ENCODE measurements at regions not wholly inside any gene's neighbourhood (a gene's known extent, or its start where the extent isn't known, plus 50 kb on each side); places are given as distances from the start of the nearest gene placed in this dataset.

GRCh38 chr1:67991546-67991945 lies 58.9 kb downstream of the DIRAS3 start:
- no peak for DNase-seq

DNA sequence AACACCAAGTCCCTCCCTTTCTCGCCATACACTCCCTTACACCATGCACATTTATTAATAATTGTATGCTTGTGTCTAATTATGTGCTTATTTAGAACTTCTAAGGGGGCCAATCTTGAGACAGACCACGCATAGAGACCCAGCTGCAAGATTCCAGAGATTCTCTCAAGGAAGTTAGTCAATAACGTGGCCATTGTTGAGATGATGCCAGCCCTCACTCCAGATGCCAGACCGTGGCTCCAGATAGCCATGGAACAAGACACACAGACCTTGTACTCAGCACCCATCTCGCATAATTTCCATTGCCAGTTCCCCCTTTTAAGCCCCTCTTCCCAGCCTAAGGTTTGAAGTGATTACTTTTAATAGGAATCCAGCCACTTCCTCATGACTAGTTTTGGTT lies 62.4 kb downstream of the DIRAS3 start:
- DNase-seq: no peak

GRCh38 chr1:67987046-67987799 lies 63.2 kb downstream of the DIRAS3 start:
- peak; percentile 1 for DNase-seq

- no peak for DNase-seq
Measured at GRCh38 chr1:67983867-67984266, 66.6 kb downstream of the DIRAS3 start.

DNA sequence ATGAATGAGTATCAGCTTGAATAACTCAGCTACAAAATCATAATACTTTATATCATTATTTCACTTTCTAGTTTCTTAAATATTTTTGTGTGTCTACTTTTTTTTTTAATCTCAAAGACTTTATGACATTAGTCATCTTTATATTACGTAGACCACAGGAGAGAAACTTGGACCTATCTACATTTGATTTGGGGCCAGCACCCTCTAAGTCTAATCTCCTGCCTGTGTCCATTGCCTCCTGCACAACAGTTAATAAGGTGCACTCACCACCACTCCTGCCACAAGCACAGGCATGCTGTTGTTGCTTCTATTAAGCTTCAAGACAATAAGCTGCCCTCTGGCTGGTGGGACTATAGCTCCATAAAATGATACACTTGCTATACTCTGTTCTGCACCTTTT lies 70.4 kb downstream of the DIRAS3 start:
- no peak for DNase-seq

GRCh38 chr1:67979532-67979931 lies 70.9 kb downstream of the DIRAS3 start:
- DNase-seq: no peak

DNA sequence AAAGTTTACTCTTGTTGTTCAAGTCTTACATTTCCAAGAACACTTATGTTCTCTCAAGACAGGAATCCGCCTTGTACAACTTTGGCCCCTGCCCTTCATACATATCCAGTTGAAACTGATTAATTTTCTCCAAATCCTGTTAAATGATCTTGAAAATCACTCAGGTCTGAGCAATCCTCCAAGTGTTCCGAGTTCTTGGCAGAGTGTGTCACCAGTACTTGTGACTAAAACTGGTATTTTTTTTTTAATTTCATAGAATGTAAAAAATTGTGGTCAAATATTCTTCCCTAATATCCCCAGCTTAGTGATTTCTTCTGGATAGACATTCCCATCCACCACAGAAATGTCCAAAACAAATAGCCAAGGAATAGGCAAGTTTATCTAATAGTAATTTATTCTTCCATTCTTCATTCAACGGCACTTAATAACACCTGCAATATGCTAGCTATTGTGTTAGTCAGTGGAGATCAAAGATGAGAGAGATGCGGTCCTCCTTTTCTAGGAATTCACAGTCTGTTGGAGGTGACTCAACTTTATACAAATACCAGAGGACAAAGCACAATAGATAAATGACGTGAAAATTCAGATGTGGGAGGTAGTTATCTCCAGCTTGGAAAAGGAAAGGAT lies 71.4 kb downstream of the DIRAS3 start:
- DNase-seq: no peak

GRCh38 chr1:67977756-67978155 lies 72.7 kb downstream of the DIRAS3 start:
- DNase-seq: no peak

- DNase-seq: no peak
Measured at GRCh38 chr1:67973051-67973450, 77.4 kb downstream of the DIRAS3 start.

DNA sequence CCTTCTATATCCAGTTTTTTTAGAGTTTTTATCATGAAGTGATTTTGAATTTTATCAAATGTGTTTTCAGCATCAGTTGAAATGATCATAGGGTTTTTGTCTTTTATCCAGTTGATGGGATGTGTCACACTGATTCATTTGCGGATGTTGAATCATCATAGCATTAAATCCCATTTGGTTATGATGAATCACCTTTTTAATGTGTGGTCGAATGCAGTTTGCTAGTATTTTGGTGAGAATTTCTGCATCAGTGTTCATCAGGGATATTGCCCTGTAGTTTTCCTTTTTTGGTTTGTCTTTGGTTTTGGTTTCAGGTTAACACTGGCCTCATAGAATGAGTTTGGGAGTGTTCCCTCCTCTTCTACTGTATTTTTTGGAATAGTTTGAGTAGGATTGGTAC lies 80.3 kb downstream of the DIRAS3 start:
- DNase-seq: no peak

DNA sequence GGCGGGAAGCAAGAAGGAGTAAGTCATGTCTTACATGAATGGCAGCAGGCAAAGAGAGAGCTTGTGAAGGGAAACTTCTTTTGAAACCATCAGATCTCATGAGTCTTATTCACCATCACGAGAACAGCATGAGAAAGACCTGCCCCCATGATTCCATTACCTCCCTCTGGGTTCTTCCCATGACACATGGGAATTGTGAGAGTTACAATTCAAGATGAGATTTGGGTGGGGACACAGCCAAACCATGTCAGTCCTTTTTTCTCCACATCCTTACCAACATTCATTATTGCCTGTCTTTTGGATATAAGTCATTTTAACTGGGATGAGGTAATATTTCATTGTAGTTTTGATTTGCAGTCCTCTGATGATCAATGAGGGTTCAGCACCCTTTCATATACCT lies 81.0 kb downstream of the DIRAS3 start:
- DNase-seq: no peak

DNA sequence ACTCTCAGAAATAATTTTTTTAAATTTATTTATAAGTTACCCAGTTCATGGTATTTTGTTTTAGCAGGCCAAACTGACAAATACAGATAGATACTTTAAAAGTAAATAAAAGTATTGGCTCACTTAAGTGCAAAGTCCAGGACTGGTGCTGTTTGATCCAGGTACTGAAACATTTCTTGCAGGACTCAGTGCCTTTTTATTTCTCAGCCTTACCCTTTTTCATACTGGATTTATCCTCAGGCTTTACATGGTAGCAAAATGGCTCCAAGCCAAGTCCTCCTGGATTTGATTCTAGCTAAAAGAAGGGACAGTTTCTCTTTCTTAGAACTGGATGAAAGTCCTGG lies 83.8 kb downstream of the DIRAS3 start:
- DNase-seq: no peak

DNA sequence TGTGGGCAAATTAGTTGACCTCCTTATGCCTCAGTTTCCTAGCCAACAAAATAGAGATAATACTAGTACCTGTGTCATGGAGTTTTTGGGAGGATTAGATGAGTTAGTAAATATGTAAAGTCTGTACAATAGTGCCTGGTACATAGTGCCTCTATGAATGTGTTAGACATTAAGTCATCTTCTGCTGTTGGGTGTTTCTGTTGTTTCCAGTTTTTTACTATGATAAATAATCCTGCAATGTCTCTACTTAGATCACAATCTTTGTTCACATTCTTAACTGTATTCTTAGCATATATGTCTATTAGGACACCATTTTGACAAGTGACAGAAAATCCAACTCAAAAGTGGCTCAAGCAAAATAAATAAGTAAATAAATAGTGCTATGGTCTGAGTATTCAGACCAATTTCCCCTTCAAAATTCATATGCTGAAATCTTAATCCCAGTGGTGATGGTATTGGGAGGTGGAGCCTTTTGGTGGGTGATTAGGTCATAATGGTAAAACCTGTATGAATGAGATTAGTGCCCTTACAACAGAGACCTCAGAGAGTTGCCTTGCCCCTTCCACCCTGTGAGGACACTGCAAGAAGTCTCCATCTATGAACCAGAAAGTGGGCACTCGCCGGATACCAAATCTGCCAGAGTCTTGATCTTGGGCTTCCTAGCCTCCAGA lies 84.3 kb downstream of the DIRAS3 start:
- no peak for DNase-seq

DNA sequence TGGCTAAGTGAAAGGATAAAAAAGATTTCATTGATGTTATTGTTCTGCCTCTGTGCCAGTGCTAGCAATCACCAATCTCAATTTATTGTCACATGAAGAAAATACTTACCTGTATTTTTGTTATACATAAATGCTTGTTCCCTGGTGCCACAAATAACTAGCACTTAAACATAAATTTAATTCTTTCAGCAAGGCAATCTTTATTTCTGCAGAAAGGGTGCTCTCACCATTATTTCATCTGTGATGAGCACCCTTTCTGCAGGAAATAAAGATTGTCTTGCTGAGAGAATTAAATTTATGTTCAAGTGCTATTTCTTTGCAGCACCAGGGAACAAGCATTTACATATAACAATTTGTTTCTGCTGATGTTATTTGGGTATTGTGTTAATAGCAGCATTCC lies 87.2 kb downstream of the DIRAS3 start:
- no peak for DNase-seq

- no peak for DNase-seq
Measured at GRCh38 chr1:67960766-67961165, 89.7 kb downstream of the DIRAS3 start.

GRCh38 chr1:67958472-67958871 lies 92.0 kb downstream of the DIRAS3 start:
- DNase-seq: no peak

DNA sequence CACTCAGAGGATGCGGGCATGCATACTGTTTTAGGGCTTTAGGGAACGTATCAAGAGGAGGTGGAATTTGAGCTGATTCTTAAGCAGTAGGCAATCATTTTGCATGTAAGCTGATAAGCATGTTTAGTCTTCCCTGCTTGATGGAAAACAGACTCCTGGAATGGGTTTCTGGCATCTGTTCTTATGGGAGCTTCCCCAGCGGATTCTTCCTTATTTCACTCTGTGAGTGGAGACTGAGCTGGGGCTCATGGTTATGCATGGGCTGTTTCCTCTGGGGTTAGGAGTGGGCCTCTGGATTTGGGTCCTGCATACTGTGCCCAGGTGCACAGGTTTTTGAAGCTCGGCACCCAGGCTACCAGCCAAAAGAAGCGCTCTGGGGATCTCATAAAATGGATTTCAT lies 93.4 kb downstream of the DIRAS3 start:
- DNase-seq: no peak

GRCh38 chr1:67956116-67956515 lies 94.3 kb downstream of the DIRAS3 start:
- DNase-seq: no peak

- no peak for DNase-seq
Measured at GRCh38 chr1:67955591-67955990, 94.8 kb downstream of the DIRAS3 start.

GRCh38 chr1:67953301-67953700 lies 97.1 kb downstream of the DIRAS3 start:
- no peak for DNase-seq

- no peak for DNase-seq
Measured at GRCh38 chr1:67952071-67952470, 98.4 kb downstream of the DIRAS3 start.

DNA sequence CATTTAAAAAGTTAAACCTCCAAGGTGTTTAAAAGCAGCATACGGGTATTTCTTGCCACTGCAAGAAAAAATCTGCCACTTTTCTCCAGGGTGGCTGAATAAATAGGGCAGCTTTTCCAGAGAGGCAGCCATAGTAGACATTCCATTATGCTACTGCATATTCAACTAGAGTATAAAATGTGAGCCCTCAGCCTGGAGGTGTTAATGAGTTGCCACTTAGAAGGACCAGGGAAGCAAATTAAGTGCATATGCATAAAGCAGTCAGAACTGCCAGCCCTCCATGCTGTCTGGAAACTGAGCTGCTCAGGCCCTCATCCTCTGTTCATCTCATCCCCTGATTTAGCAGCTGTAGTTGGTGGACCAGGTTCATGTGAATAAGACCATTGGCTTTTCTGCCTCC lies 99.4 kb downstream of the DIRAS3 start:
- no peak for DNase-seq

GRCh38 chr1:67948151-67949080 lies 102.0 kb downstream of the DIRAS3 start:
- no peak for DNase-seq

All from CD4-positive, alpha-beta T cell treated with Interleukin-10 for 1 hour (primary cell).